K562 (cell line): ENCODE measurements at regions not wholly inside any gene's neighbourhood (a gene's known extent, or its start where the extent isn't known, plus 50 kb on each side); places are given as distances from the start of the nearest gene placed in this dataset.
A peak's percentile ranks its signal among the peaks of the same experiment; 100 is the strongest.

Experiments
- BCOR ChIP-seq: fragments of 450-650 bp; IDR thresholded peaks from 2 replicates; pipeline ENCODE4 v1.6.1; 2016
- BRF1 ChIP-seq: IDR thresholded peaks from 3 replicates; pipeline ENCODE4 v1.6.1; 2011; ENCODE audit warnings: borderline replicate concordance, mild to moderate bottlenecking; ENCODE audit not compliant: insufficient read length; ENCODE audit errors: extremely low read depth
- CHD2 ChIP-seq: IDR thresholded peaks from 2 replicates; pipeline ENCODE4 v1.6.1; 2011; ENCODE audit warnings: low read depth, low read length
- CXXC5 ChIP-seq: fragments of 250-450 bp; sonication (Bioruptor Pico); IDR thresholded peaks from 2 replicates; pipeline ENCODE4 v1.8.0; 2022; ENCODE audit warnings: inconsistent platforms, mild to moderate bottlenecking, moderate library complexity
- FOXK1 ChIP-seq: sonication (generic); formaldehyde crosslinking; IDR thresholded peaks from 2 replicates; pipeline ENCODE4 v1.8.0; 2022; ENCODE audit warnings: missing genetic modification reagents, mild to moderate bottlenecking, borderline replicate concordance
- FUS ChIP-seq: fragments of 200-400 bp; formaldehyde crosslinking; optimal IDR thresholded peaks from 2 replicates; pipeline ENCODE3; 2017; ENCODE audit warnings: low read depth, low read length
- KLF1 ChIP-seq: fragments of 450-650 bp; IDR thresholded peaks from 2 replicates; pipeline ENCODE4 v1.6.1; 2016; ENCODE audit warnings: missing genetic modification characterization, missing compliant biosample characterization
- KLF16 ChIP-seq: IDR thresholded peaks from 2 replicates; pipeline ENCODE4 v1.6.1; 2016; ENCODE audit warnings: antibody characterized with exemption
- MEIS2 ChIP-seq: fragments of 450-650 bp; IDR thresholded peaks from 2 replicates; pipeline ENCODE4 v1.6.1; 2014; ENCODE audit warnings: mild to moderate bottlenecking; ENCODE audit not compliant: partially characterized antibody
- NCOA2 ChIP-seq, 2 experiments: fragments of 450-650 bp; IDR thresholded peaks; 2 replicates each; pipeline ENCODE4 v1.6.1; 2018; ENCODE audit warnings: mild to moderate bottlenecking in 2 of 2, moderate library complexity in 1 of 2; ENCODE audit not compliant: partially characterized antibody in 2 of 2
- NFXL1 ChIP-seq: fragments of 450-650 bp; formaldehyde crosslinking; IDR thresholded peaks from 2 replicates; pipeline ENCODE4 v1.4.0; 2021; ENCODE audit warnings: mild to moderate bottlenecking
- NR1H2 ChIP-seq: sonication (generic); formaldehyde crosslinking; IDR thresholded peaks from 2 replicates; pipeline ENCODE4 v1.4.0; 2020; ENCODE audit warnings: mild to moderate bottlenecking, missing genetic modification reagents
- RBBP5 ChIP-seq: fragments of 200-600 bp; sonication (generic); IDR thresholded peaks from 2 replicates; pipeline ENCODE4 v1.6.1; 2012; ENCODE audit warnings: borderline replicate concordance, mild to moderate bottlenecking, low read length, control low read depth, inconsistent platforms; ENCODE audit not compliant: insufficient read depth, poor library complexity, severe bottlenecking
- SLC30A9 ChIP-seq: fragments of 250-450 bp; sonication (Bioruptor Pico); IDR thresholded peaks from 2 replicates; pipeline ENCODE4 v1.8.0; 2022; ENCODE audit warnings: mild to moderate bottlenecking, moderate library complexity
- ZFP30 ChIP-seq: fragments of 250-450 bp; sonication (Bioruptor Pico); IDR thresholded peaks from 2 replicates; pipeline ENCODE4 v1.8.0; 2022; ENCODE audit warnings: moderate library complexity, mild to moderate bottlenecking, inconsistent platforms, borderline replicate concordance
- ZNF311 ChIP-seq: fragments of 250-450 bp; sonication (Bioruptor Pico); IDR thresholded peaks from 2 replicates; pipeline ENCODE4 v1.4.0; 2020; ENCODE audit warnings: mild to moderate bottlenecking, moderate library complexity
- ZNF408 ChIP-seq: fragments of 250-450 bp; sonication (Bioruptor Pico); IDR thresholded peaks from 2 replicates; pipeline ENCODE4 v1.4.0; 2020; ENCODE audit warnings: low read depth, mild to moderate bottlenecking, moderate library complexity
- TF ChIP-seq, protein P1 (sequence below): fragments of 450-650 bp; formaldehyde crosslinking; IDR thresholded peaks from 2 replicates; pipeline ENCODE4 v1.4.0; 2022; ENCODE audit warnings: missing genetic modification characterization
- TF ChIP-seq, protein P2 (sequence below): fragments of 250-450 bp; sonication (Bioruptor Pico); IDR thresholded peaks from 2 replicates; pipeline ENCODE4 v1.5.0; 2020; ENCODE audit warnings: mild to moderate bottlenecking
- TF ChIP-seq, protein P3 (sequence below): fragments of 450-650 bp; IDR thresholded peaks from 2 replicates; pipeline ENCODE4 v1.7.0; 2016; ENCODE audit warnings: borderline replicate concordance
- TF ChIP-seq, protein P4 (sequence below): fragments of 450-650 bp; IDR thresholded peaks from 2 replicates; pipeline ENCODE4 v1.6.1; 2018; ENCODE audit not compliant: partially characterized antibody

DNA sequence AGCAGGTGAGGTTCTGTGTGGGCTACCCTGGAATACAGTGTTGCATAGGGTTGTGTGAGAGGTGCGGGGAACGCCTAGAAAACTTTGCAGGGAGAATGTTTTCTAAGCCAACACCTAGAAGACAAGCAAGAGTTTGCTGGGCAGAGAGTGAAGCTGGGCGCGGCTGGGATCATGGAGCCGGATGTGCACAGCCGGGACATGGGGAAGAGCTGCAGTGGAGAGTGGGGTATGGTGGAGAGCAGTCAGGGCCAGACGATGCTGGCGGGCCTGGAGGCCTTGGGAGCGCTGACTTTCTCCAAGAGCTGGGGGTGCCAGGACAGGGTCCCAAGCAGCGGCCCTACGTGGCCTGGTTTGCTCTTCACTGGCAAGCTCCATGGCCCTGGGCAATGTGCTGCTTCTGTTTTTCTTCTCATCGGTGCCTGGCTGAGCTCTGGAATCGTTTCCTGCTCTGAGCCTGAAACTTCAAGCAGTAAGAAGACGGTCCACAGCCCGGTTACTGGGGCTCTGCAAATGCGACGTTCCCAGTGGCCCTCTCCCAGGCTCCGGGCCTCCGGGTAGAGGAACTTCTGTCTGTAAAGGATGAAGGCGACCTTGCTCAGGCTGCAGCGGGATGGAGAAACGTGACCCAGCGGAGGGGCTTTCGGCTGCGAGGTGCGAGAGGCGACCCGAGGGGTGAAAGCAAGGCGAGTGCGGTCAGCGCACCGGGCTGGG is 51.9 kb upstream of the CD34 start (continued):
- TF ChIP-seq SLC30A9 (CRISPR knock-in tag) (no peak), RBBP5 (no peak), FUS (no peak), KLF16 (no peak), NR1H2 (CRISPR knock-in tag) (0 out of 2 replicates have a peak, but pooled peaks have one; percentile 62), CXXC5 (CRISPR knock-in tag) (no peak), ZNF311 (CRISPR knock-in tag) (0 out of 2 replicates have a peak, but pooled peaks have one; percentile 43), CHD2 (no peak), NFXL1 (CRISPR knock-in tag) (no peak), BCOR (no peak), KLF1 (tag) (no peak), FOXK1 (peak; percentile 75; the same call in 1 of the 2 replicates), BRF1 (no peak), MEIS2 (no peak), NCOA2 (IDR thresholded peaks at IDR 0.05; ENCODE audit: partially characterized antibody in 2 of 2) (no peak), ZNF408 (CRISPR knock-in tag) (no peak), ZFP30 (CRISPR knock-in tag) (no peak)
- TF ChIP-seq, protein P1, sequence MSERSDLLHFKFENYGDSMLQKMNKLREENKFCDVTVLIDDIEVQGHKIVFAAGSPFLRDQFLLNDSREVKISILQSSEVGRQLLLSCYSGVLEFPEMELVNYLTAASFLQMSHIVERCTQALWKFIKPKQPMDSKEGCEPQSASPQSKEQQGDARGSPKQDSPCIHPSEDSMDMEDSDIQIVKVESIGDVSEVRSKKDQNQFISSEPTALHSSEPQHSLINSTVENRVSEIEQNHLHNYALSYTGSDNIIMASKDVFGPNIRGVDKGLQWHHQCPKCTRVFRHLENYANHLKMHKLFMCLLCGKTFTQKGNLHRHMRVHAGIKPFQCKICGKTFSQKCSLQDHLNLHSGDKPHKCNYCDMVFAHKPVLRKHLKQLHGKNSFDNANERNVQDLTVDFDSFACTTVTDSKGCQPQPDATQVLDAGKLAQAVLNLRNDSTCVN (CRISPR knock-in tag), result 0 out of 2 replicates have a peak, but pooled peaks have one; percentile 37
- TF ChIP-seq, protein P2, sequence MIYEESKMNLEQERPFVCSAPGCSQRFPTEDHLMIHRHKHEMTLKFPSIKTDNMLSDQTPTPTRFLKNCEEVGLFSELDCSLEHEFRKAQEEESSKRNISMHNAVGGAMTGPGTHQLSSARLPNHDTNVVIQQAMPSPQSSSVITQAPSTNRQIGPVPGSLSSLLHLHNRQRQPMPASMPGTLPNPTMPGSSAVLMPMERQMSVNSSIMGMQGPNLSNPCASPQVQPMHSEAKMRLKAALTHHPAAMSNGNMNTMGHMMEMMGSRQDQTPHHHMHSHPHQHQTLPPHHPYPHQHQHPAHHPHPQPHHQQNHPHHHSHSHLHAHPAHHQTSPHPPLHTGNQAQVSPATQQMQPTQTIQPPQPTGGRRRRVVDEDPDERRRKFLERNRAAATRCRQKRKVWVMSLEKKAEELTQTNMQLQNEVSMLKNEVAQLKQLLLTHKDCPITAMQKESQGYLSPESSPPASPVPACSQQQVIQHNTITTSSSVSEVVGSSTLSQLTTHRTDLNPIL, result no peak
- TF ChIP-seq, protein P3, sequence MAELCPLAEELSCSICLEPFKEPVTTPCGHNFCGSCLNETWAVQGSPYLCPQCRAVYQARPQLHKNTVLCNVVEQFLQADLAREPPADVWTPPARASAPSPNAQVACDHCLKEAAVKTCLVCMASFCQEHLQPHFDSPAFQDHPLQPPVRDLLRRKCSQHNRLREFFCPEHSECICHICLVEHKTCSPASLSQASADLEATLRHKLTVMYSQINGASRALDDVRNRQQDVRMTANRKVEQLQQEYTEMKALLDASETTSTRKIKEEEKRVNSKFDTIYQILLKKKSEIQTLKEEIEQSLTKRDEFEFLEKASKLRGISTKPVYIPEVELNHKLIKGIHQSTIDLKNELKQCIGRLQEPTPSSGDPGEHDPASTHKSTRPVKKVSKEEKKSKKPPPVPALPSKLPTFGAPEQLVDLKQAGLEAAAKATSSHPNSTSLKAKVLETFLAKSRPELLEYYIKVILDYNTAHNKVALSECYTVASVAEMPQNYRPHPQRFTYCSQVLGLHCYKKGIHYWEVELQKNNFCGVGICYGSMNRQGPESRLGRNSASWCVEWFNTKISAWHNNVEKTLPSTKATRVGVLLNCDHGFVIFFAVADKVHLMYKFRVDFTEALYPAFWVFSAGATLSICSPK, result no peak
- TF ChIP-seq, protein P4, sequence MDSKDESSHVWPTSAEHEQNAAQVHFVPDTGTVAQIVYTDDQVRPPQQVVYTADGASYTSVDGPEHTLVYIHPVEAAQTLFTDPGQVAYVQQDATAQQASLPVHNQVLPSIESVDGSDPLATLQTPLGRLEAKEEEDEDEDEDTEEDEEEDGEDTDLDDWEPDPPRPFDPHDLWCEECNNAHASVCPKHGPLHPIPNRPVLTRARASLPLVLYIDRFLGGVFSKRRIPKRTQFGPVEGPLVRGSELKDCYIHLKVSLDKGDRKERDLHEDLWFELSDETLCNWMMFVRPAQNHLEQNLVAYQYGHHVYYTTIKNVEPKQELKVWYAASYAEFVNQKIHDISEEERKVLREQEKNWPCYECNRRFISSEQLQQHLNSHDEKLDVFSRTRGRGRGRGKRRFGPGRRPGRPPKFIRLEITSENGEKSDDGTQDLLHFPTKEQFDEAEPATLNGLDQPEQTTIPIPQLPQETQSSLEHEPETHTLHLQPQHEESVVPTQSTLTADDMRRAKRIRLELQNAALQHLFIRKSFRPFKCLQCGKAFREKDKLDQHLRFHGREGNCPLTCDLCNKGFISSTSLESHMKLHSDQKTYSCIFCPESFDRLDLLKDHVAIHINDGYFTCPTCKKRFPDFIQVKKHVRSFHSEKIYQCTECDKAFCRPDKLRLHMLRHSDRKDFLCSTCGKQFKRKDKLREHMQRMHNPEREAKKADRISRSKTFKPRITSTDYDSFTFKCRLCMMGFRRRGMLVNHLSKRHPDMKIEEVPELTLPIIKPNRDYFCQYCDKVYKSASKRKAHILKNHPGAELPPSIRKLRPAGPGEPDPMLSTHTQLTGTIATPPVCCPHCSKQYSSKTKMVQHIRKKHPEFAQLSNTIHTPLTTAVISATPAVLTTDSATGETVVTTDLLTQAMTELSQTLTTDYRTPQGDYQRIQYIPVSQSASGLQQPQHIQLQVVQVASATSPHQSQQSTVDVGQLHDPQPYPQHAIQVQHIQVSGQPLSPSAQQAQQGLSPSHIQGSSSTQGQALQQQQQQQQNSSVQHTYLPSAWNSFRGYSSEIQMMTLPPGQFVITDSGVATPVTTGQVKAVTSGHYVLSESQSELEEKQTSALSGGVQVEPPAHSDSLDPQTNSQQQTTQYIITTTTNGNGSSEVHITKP, result peak; percentile 19
